ENCODE measurements at regions not wholly inside any gene's neighbourhood (a gene's known extent, or its start where the extent isn't known, plus 50 kb on each side); places are given as distances from the start of the nearest gene placed in this dataset.

DNA sequence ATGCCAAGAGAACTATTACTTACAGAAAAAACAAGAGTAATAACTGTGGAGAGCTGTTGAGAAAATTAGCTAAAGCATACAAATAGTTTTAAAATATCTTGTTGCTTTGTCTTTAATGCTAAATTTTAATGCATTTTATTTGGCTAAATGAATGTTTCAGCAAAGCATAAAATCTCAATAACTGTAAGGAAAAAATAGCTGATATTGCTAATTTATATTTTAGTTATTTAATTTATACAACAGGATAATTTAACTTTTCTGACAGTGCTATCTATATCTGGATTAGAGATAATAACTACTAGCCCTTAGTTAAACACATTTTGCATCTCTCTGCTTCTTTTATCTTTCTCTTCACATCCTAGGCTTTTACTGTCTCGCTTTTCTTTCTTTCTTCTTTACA, 1014.9 kb upstream of the COX7C start:
- no peak for TF ChIP-seq POLR2A (IDR thresholded peaks at IDR 0.05; ENCODE audit: extremely low read depth, insufficient read length)
- TF ChIP-seq, protein P1, sequence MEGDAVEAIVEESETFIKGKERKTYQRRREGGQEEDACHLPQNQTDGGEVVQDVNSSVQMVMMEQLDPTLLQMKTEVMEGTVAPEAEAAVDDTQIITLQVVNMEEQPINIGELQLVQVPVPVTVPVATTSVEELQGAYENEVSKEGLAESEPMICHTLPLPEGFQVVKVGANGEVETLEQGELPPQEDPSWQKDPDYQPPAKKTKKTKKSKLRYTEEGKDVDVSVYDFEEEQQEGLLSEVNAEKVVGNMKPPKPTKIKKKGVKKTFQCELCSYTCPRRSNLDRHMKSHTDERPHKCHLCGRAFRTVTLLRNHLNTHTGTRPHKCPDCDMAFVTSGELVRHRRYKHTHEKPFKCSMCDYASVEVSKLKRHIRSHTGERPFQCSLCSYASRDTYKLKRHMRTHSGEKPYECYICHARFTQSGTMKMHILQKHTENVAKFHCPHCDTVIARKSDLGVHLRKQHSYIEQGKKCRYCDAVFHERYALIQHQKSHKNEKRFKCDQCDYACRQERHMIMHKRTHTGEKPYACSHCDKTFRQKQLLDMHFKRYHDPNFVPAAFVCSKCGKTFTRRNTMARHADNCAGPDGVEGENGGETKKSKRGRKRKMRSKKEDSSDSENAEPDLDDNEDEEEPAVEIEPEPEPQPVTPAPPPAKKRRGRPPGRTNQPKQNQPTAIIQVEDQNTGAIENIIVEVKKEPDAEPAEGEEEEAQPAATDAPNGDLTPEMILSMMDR (IDR thresholded peaks at IDR 0.05; ENCODE audit: low read depth, low read length) = no peak
- TF ChIP-seq, protein P2, sequence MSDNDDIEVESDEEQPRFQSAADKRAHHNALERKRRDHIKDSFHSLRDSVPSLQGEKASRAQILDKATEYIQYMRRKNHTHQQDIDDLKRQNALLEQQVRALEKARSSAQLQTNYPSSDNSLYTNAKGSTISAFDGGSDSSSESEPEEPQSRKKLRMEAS (IDR thresholded peaks at IDR 0.05; ENCODE audit: low read depth, low read length) = no peak
- no peak for TF ChIP-seq MYC (IDR thresholded peaks at IDR 0.05; ENCODE audit: low read depth, low read length)

All from NB4 (cell line).